ENCODE measurements at regions not wholly inside any gene's neighbourhood (a gene's known extent, or its start where the extent isn't known, plus 50 kb on each side); places are given as distances from the start of the nearest gene placed in this dataset.
"Not testable (repeated sequence)": the region's sequence is repeated elsewhere in the genome, so short reads cannot be mapped to it uniquely, and the experiment has no call there.

DNA sequence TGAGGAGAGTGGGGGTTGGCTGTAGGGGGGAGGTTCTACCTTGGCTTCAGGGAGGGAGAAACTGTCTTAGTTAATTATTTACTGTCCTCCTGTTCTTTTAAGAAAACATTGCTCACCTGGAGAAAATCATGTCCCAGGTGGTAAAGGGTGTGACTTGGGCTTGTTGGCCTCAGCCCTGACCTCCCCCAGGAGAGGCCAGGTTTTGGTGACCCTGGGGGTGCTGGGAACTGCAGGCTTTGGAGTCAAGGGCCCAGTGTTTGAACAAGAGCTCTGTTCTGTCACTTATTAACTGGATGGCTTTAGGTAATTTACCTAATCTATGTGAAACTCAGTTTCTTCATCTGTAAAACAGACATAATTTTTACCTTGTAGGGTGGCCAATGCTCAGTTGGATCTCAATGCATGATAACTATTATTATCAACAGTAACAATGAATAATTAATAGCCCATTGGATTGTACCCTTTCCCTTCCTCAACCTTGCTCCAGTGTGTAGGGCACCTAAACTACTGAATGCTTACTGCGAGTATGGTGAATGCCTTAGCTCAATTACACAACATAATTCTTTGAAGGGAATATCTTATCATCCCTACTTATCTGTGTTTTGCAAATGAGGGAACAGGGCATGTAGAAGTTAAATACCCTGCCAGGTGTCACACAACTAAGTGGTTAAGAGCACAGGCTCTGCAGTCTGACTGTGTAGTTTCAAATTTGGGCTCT is 959.4 kb upstream of the DEFB115 start:
- not testable (repeated sequence) for DNase-seq

DNA sequence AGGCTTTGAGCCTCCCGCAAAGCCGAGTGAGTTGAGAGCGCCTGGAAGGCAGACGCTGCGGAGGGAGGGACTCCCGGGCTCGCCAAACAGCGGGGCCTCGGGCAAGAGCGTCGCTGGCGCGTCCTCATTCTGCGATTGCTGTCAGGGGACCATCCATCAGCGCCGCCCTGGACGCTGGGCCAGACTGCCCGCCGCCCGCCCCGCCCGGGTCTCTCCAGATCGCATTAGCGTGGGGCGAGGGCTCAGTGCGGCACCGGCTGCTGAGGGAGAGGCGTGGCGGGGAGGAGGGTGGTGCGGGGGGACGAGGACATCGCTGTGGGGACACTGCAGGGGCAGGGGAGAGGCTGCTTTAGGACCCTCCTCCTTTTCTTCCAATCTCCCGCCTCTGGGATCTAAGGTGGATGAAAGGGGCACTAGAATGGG is 957.2 kb upstream of the DEFB115 start:
- DNase-seq: not testable (repeated sequence)

- DNase-seq: not testable (repeated sequence)
Measured at GRCh38 chr20:30302786-30303185, 954.7 kb upstream of the DEFB115 start.

GRCh38 chr20:30309938-30310337 is 947.5 kb upstream of the DEFB115 start:
- DNase-seq: not testable (repeated sequence)

DNA sequence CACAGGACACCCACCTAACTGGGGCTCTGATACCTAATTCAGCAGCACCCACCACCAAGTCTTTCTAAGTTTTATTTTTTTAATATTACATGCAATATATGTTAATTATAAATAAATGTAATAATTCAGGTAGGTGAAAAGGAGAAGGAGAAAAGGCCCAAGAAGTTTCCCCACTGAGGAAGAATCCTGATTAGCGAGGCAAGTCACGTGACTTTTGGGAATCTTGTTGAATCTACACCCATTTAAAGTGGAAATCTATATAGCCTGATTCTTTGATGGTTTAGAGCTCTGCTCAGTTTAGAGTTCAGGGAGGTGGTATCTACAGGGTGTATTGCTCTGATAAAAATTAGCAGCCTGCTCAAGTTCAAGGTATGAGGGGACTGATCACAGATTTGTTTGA is 947.1 kb upstream of the DEFB115 start:
- not testable (repeated sequence) for DNase-seq

- DNase-seq: not testable (repeated sequence)
Measured at GRCh38 chr20:30312220-30312619, 945.2 kb upstream of the DEFB115 start.

- DNase-seq: not testable (repeated sequence)
Measured at GRCh38 chr20:30313660-30314059, 943.8 kb upstream of the DEFB115 start.

DNA sequence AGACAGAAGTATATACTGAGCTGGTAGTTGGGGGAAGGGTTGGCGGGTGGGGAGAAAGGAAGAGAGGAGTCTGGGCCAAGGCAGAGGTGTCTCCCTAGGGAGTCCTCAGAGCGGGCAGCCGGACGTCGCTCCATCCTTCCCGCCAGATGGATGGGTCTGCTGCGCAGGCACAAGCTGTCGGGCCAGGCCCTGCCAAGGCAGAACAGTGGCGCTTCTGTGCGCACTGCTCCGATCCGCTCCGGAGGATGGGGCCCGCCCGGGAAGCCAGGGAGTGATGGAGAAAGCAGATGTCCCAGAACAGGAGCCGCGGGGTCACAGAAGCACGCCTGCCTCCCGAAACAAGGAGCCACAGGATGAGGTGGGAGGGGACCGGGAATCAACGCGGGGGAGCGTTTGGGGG is 941.4 kb upstream of the DEFB115 start:
- peak; percentile 19 for DNase-seq

- not testable (repeated sequence) for DNase-seq
Measured at GRCh38 chr20:30316532-30317299, 940.7 kb upstream of the DEFB115 start.

DNA sequence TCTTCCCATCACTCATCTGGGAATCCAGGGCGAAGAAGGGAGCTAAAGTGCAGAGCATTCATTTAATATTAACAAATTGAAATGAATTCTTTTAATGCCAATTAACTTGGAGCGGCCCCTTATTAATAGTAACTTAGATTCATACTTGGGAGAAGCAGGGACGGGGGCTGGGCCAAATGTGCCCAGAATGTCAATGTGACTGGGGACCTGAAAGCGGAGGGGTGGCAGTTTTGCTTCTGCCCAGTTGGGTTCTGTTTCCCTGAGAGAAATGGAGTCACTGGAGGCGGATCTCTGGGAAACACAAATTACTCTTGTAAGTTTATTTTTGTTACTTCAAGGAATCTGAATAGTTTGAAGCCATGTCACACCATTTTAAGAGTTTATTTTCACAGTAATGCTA is 923.7 kb upstream of the DEFB115 start:
- DNase-seq: not testable (repeated sequence)

- DNase-seq: not testable (repeated sequence)
Measured at GRCh38 chr20:30337556-30337955, 919.9 kb upstream of the DEFB115 start.

- not testable (repeated sequence) for DNase-seq
Measured at GRCh38 chr20:30348932-30349331, 908.5 kb upstream of the DEFB115 start.

DNA sequence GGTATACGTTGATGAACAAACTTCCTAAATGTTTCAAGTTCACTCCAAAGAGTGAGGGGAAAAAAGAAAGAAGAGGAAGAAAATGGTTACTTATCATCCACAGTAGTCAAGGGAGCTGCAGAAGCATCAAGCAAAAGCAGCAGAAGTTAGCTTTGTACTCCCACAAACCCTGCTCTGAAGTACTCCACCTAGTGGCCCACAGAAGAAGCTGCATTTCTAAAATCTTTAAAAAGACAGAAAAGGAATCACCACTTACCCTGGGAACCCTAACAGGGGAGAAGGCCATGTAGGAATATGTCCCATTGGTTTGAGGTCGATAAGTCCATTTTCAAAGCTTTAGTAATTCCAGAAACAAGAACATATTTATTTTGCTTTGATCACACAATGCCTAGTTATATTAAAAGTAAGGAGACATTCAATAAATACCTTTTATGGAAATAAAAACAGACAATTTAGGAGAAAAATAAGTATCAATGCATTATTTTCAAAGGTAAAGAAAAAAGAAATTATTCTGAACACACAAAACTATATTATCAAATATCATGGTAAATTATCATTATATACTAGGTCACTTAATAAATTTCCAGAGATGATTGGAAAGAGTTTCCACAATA is 900.5 kb upstream of the DEFB115 start:
- not testable (repeated sequence) for DNase-seq

DNA sequence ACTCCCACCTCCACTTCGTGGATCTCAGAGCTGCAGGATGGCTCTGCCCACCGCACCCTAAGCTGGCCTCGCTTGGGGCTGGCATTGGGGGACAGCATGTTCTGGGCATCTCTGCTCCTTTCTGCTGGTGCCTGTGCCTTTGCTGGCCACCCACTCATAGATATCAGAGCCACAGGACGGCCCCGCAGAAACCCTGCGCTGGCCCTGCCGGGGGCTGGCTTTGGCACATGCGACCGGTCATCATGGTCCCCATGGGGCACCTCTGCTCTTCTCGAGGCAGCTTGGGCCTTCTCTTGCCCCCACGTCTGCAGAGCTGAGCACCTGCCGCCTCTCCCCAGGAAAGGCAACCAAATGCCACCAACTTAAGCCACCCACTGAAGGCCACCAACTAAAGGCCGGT is 895.7 kb upstream of the DEFB115 start:
- not testable (repeated sequence) for DNase-seq

- not testable (repeated sequence) for DNase-seq
Measured at GRCh38 chr20:30376430-30376766, 881.1 kb upstream of the DEFB115 start.

DNA sequence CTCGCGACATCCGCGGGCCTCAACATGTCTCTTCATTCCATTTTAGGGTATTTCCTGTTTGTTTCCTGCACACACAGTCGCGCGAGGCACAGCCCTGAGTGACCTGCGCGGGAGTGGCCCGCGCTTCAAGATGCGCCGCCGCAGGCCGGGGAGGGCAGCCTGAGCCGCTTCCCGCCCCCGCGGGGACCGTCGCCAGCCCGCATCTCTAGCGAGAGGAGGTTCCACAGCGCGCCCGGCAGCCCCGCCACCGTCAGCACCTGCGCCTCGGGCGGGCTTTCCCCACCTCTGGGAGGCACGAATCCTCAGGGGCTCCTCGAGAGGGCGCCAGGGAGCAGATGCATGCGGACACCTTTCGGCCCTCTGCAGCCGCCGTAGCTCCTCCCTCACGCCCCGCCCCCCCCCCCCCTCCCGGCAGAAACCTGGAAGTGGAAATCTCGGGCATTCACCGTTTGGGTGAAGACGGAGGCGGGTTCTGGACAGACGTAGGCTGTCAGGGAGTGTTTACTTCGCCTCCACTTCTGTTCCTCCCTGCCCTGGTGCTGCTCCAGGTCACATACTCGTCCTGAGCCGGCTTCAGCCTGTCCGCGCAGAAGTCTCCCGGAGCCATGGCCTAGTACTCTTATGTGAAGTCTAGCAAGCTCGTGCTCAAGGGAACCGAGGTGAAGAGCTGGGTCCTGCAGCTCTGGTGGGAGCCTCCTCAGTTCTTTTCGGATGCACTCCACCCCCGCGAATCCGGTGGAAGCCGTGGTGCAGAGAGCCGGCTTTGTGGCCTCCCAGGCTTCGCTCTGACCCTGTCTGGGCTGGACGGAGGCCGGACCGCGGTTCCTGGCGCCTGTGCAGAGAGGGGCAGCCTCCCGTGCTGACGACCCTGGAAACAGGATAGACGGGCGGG is 880.5 kb upstream of the DEFB115 start:
- DNase-seq: peak; percentile 89

- not testable (repeated sequence) for DNase-seq
Measured at GRCh38 chr20:30378317-30378716, 879.1 kb upstream of the DEFB115 start.

DNA sequence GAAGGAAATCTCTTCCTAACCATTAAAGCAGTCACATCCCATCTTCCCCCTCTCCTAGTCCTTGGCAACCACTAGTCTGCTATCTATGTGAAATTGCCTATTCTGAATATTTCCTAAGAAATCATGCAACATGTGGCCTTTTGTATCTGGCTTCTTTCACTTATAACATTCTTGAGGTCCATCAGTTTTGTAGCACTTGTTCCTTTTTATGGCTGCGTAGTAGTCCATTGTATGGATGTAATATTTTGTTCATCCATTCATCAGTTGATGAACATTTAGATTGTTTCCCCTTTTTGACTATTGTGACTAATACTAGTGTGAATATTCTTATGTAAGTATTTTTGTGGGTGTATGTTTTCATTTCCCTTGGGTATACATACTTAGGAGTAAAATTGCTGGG is 878.7 kb upstream of the DEFB115 start:
- DNase-seq: not testable (repeated sequence)

- not testable (repeated sequence) for DNase-seq
Measured at GRCh38 chr20:30384841-30385240, 872.6 kb upstream of the DEFB115 start.

- DNase-seq: not testable (repeated sequence)
Measured at GRCh38 chr20:30386099-30386498, 871.4 kb upstream of the DEFB115 start.

DNA sequence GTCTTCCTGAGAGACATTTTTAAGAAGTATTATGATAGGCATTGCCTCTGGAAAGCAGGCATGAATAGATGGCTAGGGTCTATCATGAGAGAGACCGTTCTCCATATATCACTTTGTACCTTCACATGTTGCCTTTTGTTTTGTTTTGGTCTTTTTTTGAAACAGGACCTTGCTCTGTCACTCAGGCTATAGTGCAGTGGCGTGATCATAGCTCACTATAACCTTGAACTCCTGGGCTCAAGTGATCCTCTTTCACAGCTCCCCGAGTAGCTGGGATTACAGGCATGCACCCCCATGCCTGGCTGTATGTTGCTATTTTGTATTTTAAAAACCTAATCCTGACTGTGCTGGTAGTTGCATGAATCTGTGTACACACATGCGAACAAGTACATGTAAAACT is 869.6 kb upstream of the DEFB115 start:
- DNase-seq: not testable (repeated sequence)

GRCh38 chr20:30393523-30393922 is 863.9 kb upstream of the DEFB115 start:
- DNase-seq: not testable (repeated sequence)

DNA sequence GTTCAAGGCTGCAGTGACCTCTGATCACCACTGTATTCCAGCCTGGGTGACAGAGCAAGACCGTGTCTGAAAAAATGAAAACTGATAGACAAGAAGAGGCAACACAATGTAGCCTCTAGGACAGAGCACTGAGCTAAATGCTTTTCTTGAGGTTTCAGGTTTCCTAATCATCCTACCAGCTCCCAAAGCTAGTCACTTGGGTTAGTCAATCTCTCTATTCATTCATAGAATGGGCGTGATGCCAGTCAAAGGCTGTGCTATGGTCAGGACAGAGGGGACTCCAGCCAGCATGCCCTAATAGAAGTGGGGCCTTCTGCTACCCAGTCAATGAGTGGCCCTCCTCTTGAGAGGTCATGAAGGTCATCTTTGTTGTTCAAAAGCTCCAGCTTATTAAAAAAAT is 860.4 kb upstream of the DEFB115 start:
- DNase-seq: not testable (repeated sequence)

All from femur (tissue), 1 donor.